Erythroblast (primary cell): ENCODE measurements at regions not wholly inside any gene's neighbourhood (a gene's known extent, or its start where the extent isn't known, plus 50 kb on each side); places are given as distances from the start of the nearest gene placed in this dataset.

Source experiments
- GATA1 ChIP-seq: IDR thresholded peaks from 2 replicates; pipeline ENCODE4 v1.6.1; 2011; ENCODE audit warnings: low read depth, mild to moderate bottlenecking, control low read depth, low read length, moderate library complexity
- POLR2A ChIP-seq: IDR thresholded peaks from 2 replicates; pipeline ENCODE4 v1.6.1; 2011; ENCODE audit warnings: mild to moderate bottlenecking, low read length

- no peak for TF ChIP-seq POLR2A
- TF ChIP-seq GATA1, result no peak
Measured at GRCh38 chr15:95970326-95970725, 360.2 kb upstream of the NR2F2 start.
